22Rv1 (cell line): ENCODE measurements at regions not wholly inside any gene's neighbourhood (a gene's known extent, or its start where the extent isn't known, plus 50 kb on each side); places are given as distances from the start of the nearest gene placed in this dataset.

ENCODE experiments used
- ZFX ChIP-seq: fragments of 450-650 bp; IDR thresholded peaks from 2 replicates; pipeline ENCODE4 v1.6.1; 2017; ENCODE audit warnings: antibody characterized with exemption, borderline replicate concordance
- TF ChIP-seq, protein P1 (sequence below): fragments of 450-650 bp; IDR thresholded peaks from 2 replicates; pipeline ENCODE4 v1.5.1; 2017; ENCODE audit warnings: mild to moderate bottlenecking

DNA sequence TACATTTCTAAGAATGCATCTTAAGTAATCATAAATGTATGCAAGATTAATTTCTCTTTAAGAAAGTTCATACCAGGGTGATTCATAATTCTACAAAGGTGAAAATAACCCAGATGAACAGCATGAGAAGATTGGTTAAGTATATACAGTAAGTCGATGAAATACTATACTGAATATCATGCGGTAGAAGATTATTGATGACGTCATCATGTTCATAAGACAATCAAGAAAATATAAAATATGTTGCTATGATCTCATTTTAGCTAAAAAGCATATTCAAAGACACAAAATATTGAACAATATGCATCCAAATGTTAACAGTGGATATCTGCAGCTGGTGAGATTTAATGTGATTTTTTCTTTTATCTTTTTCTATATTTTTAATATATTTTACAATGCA, 312.0 kb upstream of the FGF13 start:
- TF ChIP-seq, protein P1, sequence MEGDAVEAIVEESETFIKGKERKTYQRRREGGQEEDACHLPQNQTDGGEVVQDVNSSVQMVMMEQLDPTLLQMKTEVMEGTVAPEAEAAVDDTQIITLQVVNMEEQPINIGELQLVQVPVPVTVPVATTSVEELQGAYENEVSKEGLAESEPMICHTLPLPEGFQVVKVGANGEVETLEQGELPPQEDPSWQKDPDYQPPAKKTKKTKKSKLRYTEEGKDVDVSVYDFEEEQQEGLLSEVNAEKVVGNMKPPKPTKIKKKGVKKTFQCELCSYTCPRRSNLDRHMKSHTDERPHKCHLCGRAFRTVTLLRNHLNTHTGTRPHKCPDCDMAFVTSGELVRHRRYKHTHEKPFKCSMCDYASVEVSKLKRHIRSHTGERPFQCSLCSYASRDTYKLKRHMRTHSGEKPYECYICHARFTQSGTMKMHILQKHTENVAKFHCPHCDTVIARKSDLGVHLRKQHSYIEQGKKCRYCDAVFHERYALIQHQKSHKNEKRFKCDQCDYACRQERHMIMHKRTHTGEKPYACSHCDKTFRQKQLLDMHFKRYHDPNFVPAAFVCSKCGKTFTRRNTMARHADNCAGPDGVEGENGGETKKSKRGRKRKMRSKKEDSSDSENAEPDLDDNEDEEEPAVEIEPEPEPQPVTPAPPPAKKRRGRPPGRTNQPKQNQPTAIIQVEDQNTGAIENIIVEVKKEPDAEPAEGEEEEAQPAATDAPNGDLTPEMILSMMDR: no peak
- TF ChIP-seq ZFX: no peak
